HG03460 (cell line): ENCODE measurements at regions not wholly inside any gene's neighbourhood (a gene's known extent, or its start where the extent isn't known, plus 50 kb on each side); places are given as distances from the start of the nearest gene placed in this dataset.

Experiments
- ATAC-seq: cut with Tn5 transposase; IDR thresholded peaks from one replicate; pipeline ENCODE4 v1.9.1; 2021; ENCODE audit not compliant: unreplicated experiment

DNA sequence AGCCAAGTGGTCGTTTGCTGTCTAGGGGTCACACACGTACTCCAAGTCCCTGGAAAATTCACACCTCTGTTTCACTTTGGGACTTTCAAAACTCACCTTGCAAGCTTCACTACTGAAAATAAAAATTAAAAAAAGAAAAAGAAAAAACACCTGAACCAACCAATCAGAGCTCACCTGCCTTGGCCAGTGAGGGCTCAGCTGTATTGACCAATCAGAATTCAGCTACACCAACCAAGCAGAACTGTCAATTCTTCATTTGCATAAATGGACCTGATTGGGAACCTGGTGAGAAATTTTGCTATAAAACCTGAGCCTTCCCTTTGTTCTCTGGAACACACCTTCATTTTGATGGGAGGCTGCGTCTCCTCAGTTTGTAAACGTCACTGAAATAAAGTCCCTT, 176.4 kb downstream of the TTC32 start:
- no peak for ATAC-seq

GRCh38 chr2:19723021-19723420, 178.8 kb downstream of the TTC32 start:
- ATAC-seq: no peak

DNA sequence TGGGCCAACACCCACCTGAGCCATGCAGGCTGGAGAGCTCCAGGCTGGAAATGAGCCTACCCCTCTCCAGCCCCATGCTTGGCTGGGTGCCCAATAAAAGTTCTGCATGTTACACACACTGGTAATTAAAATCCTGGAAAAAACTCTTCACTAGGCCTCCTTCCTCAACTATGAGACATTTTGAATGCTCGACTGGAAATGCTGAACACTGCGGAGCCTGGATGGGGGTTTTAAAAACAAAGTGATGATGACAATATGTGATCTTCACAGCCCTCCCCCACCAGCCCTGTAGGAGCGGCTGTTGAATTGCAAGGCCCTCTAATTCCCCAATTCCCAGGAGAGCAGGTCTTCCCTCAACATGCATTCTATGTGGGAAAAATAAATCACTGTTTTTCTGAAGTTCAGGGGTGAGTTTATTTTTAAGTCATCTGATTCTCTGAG, 179.2 kb downstream of the TTC32 start:
- no peak for ATAC-seq

GRCh38 chr2:19720306-19720705, 181.5 kb downstream of the TTC32 start:
- ATAC-seq: no peak

DNA sequence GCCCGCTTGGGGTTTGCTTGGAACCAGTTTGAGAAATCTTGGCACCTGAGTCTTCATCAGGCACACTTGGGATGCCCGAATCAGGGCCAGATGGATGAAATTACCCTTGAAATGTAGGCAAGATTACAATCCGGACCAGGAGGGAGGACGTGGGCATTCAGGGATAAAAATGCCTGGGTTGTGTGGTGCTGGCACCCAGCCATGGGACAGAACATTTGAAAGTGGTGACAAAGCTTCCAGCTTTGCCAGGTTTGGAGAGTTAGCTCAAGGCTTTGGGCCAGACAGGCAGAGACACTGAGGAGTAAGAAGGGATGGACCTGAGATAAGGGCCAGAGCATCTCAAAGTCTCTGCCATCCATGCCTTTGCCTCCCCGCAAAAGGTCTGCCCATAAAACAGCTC, 182.2 kb downstream of the TTC32 start:
- ATAC-seq: no peak

DNA sequence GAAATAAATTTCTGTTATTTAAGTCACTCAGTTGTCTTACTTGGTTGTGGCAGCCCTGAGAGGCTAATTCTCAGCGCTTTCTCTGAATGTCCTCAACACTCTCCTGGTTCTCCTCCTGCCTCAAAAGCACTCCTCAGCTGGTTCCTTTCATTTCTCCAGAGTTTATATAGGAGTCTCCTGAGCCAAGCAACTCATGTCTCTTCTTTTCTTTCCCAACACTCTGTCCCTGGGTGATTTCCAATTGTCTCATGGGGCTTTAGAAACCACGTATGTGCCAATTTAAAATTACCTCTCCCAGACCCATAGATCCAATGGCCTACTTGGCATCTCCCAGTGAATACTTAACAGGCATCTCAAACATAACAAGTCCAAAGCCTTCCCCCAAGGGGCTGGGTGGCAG, 184.3 kb downstream of the TTC32 start:
- no peak for ATAC-seq

GRCh38 chr2:19714926-19715325, 186.9 kb downstream of the TTC32 start:
- no peak for ATAC-seq

GRCh38 chr2:19712850-19713249, 188.9 kb downstream of the TTC32 start:
- no peak for ATAC-seq

- no peak for ATAC-seq
These were observed 190.1 kb downstream of the TTC32 start for GRCh38 chr2:19711470-19712372.

- ATAC-seq: no peak
These were observed 191.6 kb downstream of the TTC32 start for GRCh38 chr2:19710230-19710629.

DNA sequence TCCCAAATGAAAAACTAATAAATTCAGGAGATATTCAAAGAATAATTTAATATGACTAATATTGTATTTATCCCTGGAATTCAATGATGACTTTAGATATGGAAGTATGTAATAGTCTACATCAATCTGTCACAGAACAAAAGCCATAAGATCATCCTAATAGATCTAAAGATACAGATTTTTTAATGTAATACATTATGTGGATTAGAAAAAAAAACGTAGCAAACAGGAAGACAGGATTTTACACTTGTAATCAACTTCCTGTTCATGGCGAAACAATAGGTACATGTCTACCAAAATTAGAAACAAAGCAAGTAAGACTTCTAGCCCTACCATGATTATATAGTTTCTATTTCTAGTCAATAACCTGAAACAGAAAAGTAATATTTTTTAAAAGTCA, 192.2 kb downstream of the TTC32 start:
- ATAC-seq: no peak

GRCh38 chr2:19708776-19709175, 193.0 kb downstream of the TTC32 start:
- ATAC-seq: no peak

DNA sequence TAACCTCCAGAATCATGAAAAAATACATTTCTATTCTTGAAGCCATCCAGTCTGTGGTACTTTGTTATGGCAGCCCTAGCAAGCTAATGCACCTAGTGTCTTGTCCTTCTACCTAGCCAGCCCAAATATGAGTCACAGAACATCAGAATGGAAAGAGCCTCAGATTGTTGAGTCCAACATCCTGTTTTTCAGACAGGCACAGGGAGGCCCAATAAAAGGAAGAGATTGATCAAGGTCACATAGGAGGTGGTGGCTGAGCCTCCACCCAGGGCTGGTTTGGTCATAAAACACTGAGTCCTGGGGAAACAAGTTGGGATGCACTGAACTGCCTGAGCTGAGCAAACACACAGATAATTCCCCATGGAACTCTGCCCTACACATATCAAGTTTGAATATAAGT, 195.5 kb downstream of the TTC32 start:
- no peak for ATAC-seq

DNA sequence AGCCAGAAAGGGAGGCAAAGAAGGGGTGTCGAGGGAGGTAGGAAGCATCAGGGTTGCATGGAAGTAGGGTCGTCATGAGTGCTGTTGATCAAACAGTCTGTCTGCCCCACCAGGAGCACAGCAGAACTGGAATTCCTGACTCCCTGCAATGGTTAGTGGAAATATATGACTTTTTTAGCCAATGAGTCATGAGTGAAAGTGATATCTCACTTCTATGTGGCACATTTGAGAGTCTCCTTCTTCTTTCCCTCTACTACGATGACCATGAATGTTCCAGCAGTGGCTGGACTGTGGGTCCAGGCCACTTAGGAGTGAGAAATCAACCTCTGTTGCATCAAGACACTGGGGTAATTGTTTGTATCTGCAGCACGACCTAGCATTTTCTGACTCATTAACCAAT, 199.5 kb downstream of the TTC32 start:
- ATAC-seq: no peak

DNA sequence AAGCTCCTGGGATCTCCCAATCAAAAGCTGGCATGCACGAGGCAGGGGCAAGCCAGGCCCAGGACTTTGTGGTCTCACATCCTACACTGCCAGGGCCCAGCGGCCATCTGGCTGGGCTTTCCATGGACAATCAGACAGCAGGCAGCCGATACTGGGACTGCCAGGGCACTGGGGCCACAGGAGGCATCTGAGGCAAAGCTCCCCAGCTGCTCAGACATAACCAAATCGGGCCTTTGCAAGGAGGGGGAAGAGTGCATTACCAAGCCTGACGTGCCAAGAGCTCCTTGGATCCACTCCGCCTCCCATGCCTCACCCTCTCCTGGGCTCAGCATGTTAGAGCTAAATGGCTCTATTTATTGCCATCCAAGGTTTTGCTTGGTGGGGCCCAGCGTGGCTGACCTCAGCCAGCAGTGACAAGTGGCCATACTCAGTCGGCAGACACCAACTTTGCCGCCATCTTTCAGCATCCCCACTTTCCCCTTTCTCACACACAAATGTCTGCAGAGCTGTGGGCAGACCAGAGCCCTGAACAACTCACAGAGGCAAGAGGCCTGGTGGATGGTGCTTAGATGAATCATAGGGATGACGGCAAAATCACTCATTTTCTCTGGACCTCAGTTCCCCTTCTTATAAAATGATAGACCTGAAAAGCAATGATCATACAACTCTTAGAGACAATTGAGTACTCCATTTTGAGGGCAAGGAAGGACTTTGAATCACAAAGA, 200.8 kb downstream of the TTC32 start:
- ATAC-seq: no peak

GRCh38 chr2:19697131-19697530, 204.7 kb downstream of the TTC32 start:
- no peak for ATAC-seq

GRCh38 chr2:19695706-19696105, 206.1 kb downstream of the TTC32 start:
- ATAC-seq: no peak

GRCh38 chr2:19691892-19692291, 209.9 kb downstream of the TTC32 start:
- no peak for ATAC-seq

DNA sequence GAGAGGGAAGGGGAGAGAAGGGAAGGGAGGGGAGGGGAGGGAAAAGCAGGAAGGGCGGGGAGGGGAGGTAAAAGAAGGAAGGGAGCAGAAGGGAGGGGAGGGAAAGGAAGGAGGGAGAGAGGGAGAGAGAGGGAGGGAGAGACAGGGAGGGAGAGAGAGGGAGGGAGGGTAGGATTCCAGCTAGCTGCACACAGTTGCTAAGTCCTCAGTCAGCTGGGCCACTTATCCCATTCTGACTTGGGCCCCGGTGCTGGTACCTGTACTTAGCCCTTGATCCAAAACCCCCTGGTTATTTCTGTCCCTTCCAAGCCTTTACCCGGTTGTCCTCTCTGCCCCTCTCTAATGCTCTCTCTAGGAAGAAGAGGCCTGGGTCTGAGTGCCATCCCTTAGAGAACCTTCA, 211.4 kb downstream of the TTC32 start:
- ATAC-seq: no peak

- no peak for ATAC-seq
These were observed 212.1 kb downstream of the TTC32 start for GRCh38 chr2:19689646-19690168.

- ATAC-seq: no peak
These were observed 213.7 kb downstream of the TTC32 start for GRCh38 chr2:19688059-19688458.
